ENCODE measurements at regions not wholly inside any gene's neighbourhood (a gene's known extent, or its start where the extent isn't known, plus 50 kb on each side); places are given as distances from the start of the nearest gene placed in this dataset.

GRCh38 chr9:86557918-86558317, 203.7 kb upstream of the TUT7 start:
- no peak for TF ChIP-seq CTCF (IDR thresholded peaks at IDR 0.05)
- DNase-seq (no peak), ATAC-seq (peak in 1 of 4 donors; percentile 44)
- H3K27me3 ChIP-seq (ENCODE audit: insufficient read depth in 3 of 3, low read length in 2 of 3), result no peaks in the 10 kb centered on the region
- H3K4me1 ChIP-seq, result no peaks in the 10 kb centered on the region
- H3K27ac ChIP-seq, result no peak overlapping the region
- no peaks in the 10 kb centered on the region for H3K9me3 ChIP-seq
- 51 to 69% (median 58%) methylated on average over 3 of the region's 3 CpGs for WGBS, 3 donors
- intact Hi-C loops (cut with DNase I), result no loop called here
- H3K36me3 ChIP-seq (ENCODE audit: insufficient read depth in 1 of 2, low read depth in 1 of 2), result no peaks in the 10 kb centered on the region
- H3K4me3 ChIP-seq, result no peak overlapping the region

DNA sequence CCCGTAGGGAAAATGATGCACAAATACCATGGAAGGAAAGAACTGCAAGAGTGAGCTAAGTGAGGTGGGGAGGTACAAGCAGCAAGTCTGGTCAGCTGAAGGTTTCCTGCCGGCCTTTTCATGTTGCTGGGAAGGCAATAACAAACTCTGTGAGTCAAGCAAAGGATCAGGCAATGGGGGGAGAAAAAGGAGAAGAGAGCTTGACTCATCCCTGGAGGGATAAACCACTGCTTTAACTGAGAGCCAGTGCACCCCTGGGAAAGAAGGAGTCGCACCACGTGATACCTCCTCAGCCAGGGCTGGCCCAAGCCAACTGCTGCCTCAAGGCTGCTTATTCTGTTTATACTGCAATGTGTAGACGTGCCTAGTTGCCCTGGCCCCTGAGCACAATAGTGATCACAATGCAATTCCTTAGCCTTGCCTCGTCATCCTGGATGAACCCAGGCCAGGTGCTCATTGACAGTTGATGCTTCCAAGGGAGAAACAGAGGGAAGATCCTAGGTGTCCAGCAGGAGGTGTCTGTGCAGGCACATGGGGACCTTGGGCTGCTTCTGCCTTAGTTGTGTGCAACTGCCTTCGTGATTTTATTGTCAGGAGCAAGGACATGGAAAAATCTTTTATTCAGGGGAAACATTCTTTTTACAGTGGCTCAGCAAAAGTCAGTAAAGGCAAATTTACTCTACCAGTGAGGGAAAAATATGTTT, 203.0 kb upstream of the TUT7 start:
- Histone ChIP-seq H3K4me1 (no peaks in the 10 kb centered on the region), H3K36me3 (ENCODE audit: insufficient read depth in 1 of 2, low read depth in 1 of 2) (no peaks in the 10 kb centered on the region), H3K27me3 (ENCODE audit: insufficient read depth in 3 of 3, low read length in 2 of 3) (no peaks in the 10 kb centered on the region), H3K27ac (no peak overlapping the region), H3K9me3 (no peaks in the 10 kb centered on the region), H3K4me3 (no peak overlapping the region)
- intact Hi-C loops (cut with DNase I), result no loop called here
- ATAC-seq, result peak; percentile 44 to 77 (median 67)
- no peak for TF ChIP-seq CTCF (IDR thresholded peaks at IDR 0.05)
- peak; percentile 53 to 69 for DNase-seq
- WGBS, 3 donors, result 28 to 53% (median 33%) methylated on average over 7 of the region's 7 CpGs

- H3K9me3 ChIP-seq, result no peaks in the 10 kb centered on the region
- H3K4me3 ChIP-seq, result no peak overlapping the region
- H3K36me3 ChIP-seq (ENCODE audit: insufficient read depth in 1 of 2, low read depth in 1 of 2), result no peaks in the 10 kb centered on the region
- 31 to 46% (median 37%) methylated on average over 2 of the region's 2 CpGs for WGBS, 3 donors
- H3K4me1 ChIP-seq, result no peaks in the 10 kb centered on the region
- ATAC-seq (no peak), DNase-seq (no peak)
- no peaks in the 10 kb centered on the region for H3K27me3 ChIP-seq (ENCODE audit: insufficient read depth in 3 of 3, low read length in 2 of 3)
- no peak for TF ChIP-seq CTCF (IDR thresholded peaks at IDR 0.05)
- no peak overlapping the region for H3K27ac ChIP-seq
- intact Hi-C loops (cut with DNase I), result no loop called here
Measured at GRCh38 chr9:86555661-86556060, 201.5 kb upstream of the TUT7 start.

DNA sequence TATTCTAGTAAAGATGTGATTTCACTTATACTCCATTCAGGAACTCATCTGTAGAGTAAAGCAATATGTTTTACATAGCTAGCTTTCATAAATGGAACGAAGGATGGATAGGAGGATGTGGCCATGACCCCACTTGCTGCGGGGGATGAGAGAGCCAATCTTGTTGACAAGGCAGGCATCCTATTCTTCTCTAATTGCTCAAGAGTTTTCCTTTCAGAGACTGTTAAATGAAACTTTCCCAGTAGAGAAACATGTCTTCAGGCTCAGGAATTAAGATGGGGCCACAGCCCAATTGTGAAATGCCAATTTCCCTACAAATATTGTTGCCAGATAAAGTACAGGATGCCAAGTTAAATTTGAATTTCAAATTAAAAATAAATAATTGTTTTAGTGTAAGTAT, 196.2 kb upstream of the TUT7 start:
- Histone ChIP-seq H3K4me1 (peaks cover 4% of the 10 kb centered on the region), H3K27ac (no peak overlapping the region), H3K4me3 (no peak overlapping the region), H3K36me3 (ENCODE audit: insufficient read depth in 1 of 2, low read depth in 1 of 2) (no peaks in the 10 kb centered on the region), H3K27me3 (ENCODE audit: insufficient read depth in 3 of 3, low read length in 2 of 3) (no peaks in the 10 kb centered on the region), H3K9me3 (no peaks in the 10 kb centered on the region)
- DNase-seq (no peak), ATAC-seq (no peak)
- intact Hi-C loops (cut with DNase I), result no loop called here
- WGBS, 3 donors, result 65 to 86% (median 78%) methylated on average over 2 of the region's 2 CpGs
- no peak for TF ChIP-seq CTCF (IDR thresholded peaks at IDR 0.05)

- no peak overlapping the region for H3K27ac ChIP-seq
- H3K4me3 ChIP-seq, result no peak overlapping the region
- no peaks in the 10 kb centered on the region for H3K9me3 ChIP-seq
- no peaks in the 10 kb centered on the region for H3K36me3 ChIP-seq (ENCODE audit: insufficient read depth in 1 of 2, low read depth in 1 of 2)
- no peak for ATAC-seq
- H3K4me1 ChIP-seq, result peaks cover 4% of the 10 kb centered on the region
- WGBS, 3 donors, result 39 to 57% (median 39%) methylated on average over 2 of the region's 2 CpGs
- H3K27me3 ChIP-seq (ENCODE audit: insufficient read depth in 3 of 3, low read length in 2 of 3), result no peaks in the 10 kb centered on the region
- intact Hi-C loops (cut with DNase I), result no loop called here
- no peak for TF ChIP-seq CTCF (IDR thresholded peaks at IDR 0.05)
- DNase-seq, result no peak
Measured at GRCh38 chr9:86549920-86550319, 195.7 kb upstream of the TUT7 start.
